CD14-positive monocyte (primary cell): ENCODE measurements at regions not wholly inside any gene's neighbourhood (a gene's known extent, or its start where the extent isn't known, plus 50 kb on each side); places are given as distances from the start of the nearest gene placed in this dataset.
A peak's percentile ranks its signal among the peaks of the same experiment; 100 is the strongest.

Experiments used
- DNase-seq, 3 donors: peaks; one replicate each; pipeline ENCODE4 v3.0.0-alpha.2; 2011 to 2022
- H2AFZ ChIP-seq: 2 replicates; pipeline ENCODE4 v1.6.0; 2012; ENCODE audit warnings: mild to moderate bottlenecking, low read depth, low read length, inconsistent platforms; ENCODE audit not compliant: insufficient read depth, poor library complexity, severe bottlenecking
- H3K27ac ChIP-seq, 2 donors: 1 replicate in 1 of 2; 2 replicates in 1 of 2; pipeline ENCODE4 v1.5.1; 2012 to 2013; ENCODE audit warnings: low read length in 2 of 2, control low read depth in 1 of 2, inconsistent platforms in 1 of 2, low read depth in 1 of 2, mild to moderate bottlenecking in 1 of 2
- H3K27me3 ChIP-seq, 2 donors: one replicate each; pipeline versions ENCODE4 v1.6.0 to v1.6.1; 2011 to 2013; ENCODE audit warnings: low read length in 2 of 2; ENCODE audit not compliant: control insufficient read depth in 2 of 2, insufficient read depth in 2 of 2
- H3K36me3 ChIP-seq, 2 donors: replicated peaks in 1 of 2; 1 replicate in 1 of 2; 2 replicates in 1 of 2; pipeline versions ENCODE4 v1.5.1 to v1.6.1; 2012 to 2013; ENCODE audit warnings: low read length in 2 of 2, control low read depth in 1 of 2, inconsistent platforms in 1 of 2, mild to moderate bottlenecking in 1 of 2; ENCODE audit not compliant: insufficient read depth in 2 of 2, control insufficient read depth in 1 of 2
- H3K4me1 ChIP-seq, 2 donors: 1 replicate in 1 of 2; 2 replicates in 1 of 2; pipeline versions ENCODE4 v1.5.1 to v1.6.1; 2012 to 2013; ENCODE audit warnings: low read length in 2 of 2, control low read depth in 1 of 2, inconsistent platforms in 1 of 2, mild to moderate bottlenecking in 1 of 2, moderate library complexity in 1 of 2; ENCODE audit not compliant: insufficient read depth in 2 of 2, control insufficient read depth in 1 of 2
- H3K4me2 ChIP-seq: replicated peaks from 2 replicates; pipeline ENCODE3; 2012; ENCODE audit warnings: low read length, moderate library complexity, mild to moderate bottlenecking; ENCODE audit not compliant: poor library complexity, severe bottlenecking; ENCODE audit errors: extremely low read depth
- H3K4me3 ChIP-seq, 3 experiments: fragments of 200-600 bp in 1 of 3; sonication (generic) in 1 of 3; replicated peaks in 1 of 3; 1 replicate in 2 of 3; 2 replicates in 1 of 3; pipeline ENCODE4 v1.5.1; 2011 to 2013; ENCODE audit warnings: low read length in 3 of 3, mild to moderate bottlenecking in 3 of 3, control low read depth in 2 of 3, low read depth in 2 of 3, inconsistent platforms in 1 of 3, moderate library complexity in 1 of 3
- H3K79me2 ChIP-seq: 2 replicates; pipeline ENCODE4 v1.6.0; 2012; ENCODE audit warnings: mild to moderate bottlenecking, control low read depth, inconsistent platforms, low read length, moderate library complexity; ENCODE audit not compliant: insufficient read depth
- H3K9ac ChIP-seq: 2 replicates; pipeline ENCODE4 v1.6.0; 2017; ENCODE audit warnings: low read length, mild to moderate bottlenecking; ENCODE audit not compliant: insufficient read depth, poor library complexity, severe bottlenecking
- H3K9me3 ChIP-seq, 2 donors: replicated peaks in 1 of 2; 1 replicate in 1 of 2; 2 replicates in 1 of 2; pipeline versions ENCODE4 v1.5.1 to v1.6.1; 2012 to 2013; ENCODE audit warnings: low read length in 2 of 2, control low read depth in 1 of 2; ENCODE audit not compliant: control insufficient read depth in 1 of 2, insufficient read depth in 1 of 2
- H4K20me1 ChIP-seq: 2 replicates; pipeline ENCODE4 v1.6.0; 2012; ENCODE audit warnings: mild to moderate bottlenecking, low read length, control low read depth, moderate library complexity; ENCODE audit not compliant: insufficient read depth
- H3K27ac Mint-ChIP-seq, 7 donors: one replicate each; pipeline ENCODE4 v1.8.0; 2020; ENCODE audit warnings: mild to moderate bottlenecking in 7 of 7, mixed read lengths in 7 of 7, moderate library complexity in 6 of 7, inconsistent platforms in 2 of 7
- H3K27me3 Mint-ChIP-seq, 3 donors: one replicate each; pipeline ENCODE4 v1.8.0; 2021 to 2022; ENCODE audit warnings: low read depth in 3 of 3, mild to moderate bottlenecking in 3 of 3, mixed read lengths in 3 of 3, moderate library complexity in 3 of 3, inconsistent platforms in 1 of 3
- H3K36me3 Mint-ChIP-seq, 2 donors: one replicate each; pipeline ENCODE4 v1.8.0; 2020; ENCODE audit warnings: mixed read lengths in 2 of 2, inconsistent platforms in 1 of 2, mild to moderate bottlenecking in 1 of 2
- H3K4me1 Mint-ChIP-seq: one replicate; pipeline ENCODE4 v1.8.0; 2020; ENCODE audit warnings: mild to moderate bottlenecking, mixed read lengths
- H3K4me3 Mint-ChIP-seq, 2 donors: one replicate each; pipeline ENCODE4 v1.8.0; 2020; ENCODE audit warnings: mild to moderate bottlenecking in 2 of 2, mixed read lengths in 2 of 2, moderate library complexity in 1 of 2
- H3K9me3 Mint-ChIP-seq, 7 donors: one replicate each; pipeline ENCODE4 v1.8.0; 2020 to 2022; ENCODE audit warnings: mixed read lengths in 7 of 7, mild to moderate bottlenecking in 6 of 7, moderate library complexity in 6 of 7, inconsistent platforms in 2 of 7
- CTCF ChIP-seq: fragments of 200-600 bp; IDR thresholded peaks from one replicate; pipeline ENCODE4 v1.8.0; 2022; ENCODE audit warnings: antibody characterized with exemption, mild to moderate bottlenecking
- WGBS: methylation state at CpG from one replicate; pipeline ENCODE4 v1.1.5; 2013; ENCODE audit warnings: missing lambda C conversion rate; ENCODE audit not compliant: insufficient coverage; 5-methylcytosine and 5-hydroxymethylcytosine counted together
- intact Hi-C, 2 donors: fragments of 100-400 bp; cut with micrococcal nuclease; formaldehyde crosslinking; loops; one replicate each; pipeline versions ENCODE4 v1.15.0 to v1.15.1; 2023

DNA sequence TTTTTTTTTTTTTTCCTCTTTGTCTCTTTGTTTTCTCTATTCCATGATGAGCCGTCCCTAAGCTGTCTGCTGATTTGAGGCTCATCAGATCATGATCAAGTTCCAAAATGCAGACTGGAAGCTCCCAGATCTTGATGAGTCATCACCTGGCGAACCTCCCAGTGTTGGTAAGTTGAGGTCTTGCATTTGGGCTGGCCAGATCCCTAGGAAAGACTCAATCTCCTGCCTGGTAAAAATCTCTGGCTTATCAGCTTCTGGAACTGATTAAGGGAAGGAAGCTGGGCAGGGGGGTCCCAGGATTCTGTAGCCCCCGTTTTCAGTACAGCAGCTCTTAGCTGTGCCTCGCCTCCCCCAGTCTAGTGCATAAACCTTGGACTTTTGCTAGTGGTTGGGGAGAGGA is 69.0 kb downstream of the TSPAN17 start:
- H3K9ac ChIP-seq, result no peak overlapping the region
- Mint-ChIP-seq H3K4me3 (no peak overlapping the region), H3K9me3 (peaks cover 0 to 28% (median 12%) of the 10 kb centered on the region in 7 donors), H3K27ac (no peak overlapping the region), H3K36me3 (no peaks in the 10 kb centered on the region), H3K4me1 (peaks cover 8% of the 10 kb centered on the region), H3K27me3 (peaks cover 33 to 61% (median 38%) of the 10 kb centered on the region in 3 donors)
- H3K9me3 ChIP-seq, result peaks cover 0 to 12% of the 10 kb centered on the region in 2 donors
- intact Hi-C loops, result no loop called here
- 39% methylated on average over 3 of the region's 4 CpGs for WGBS
- no peak for TF ChIP-seq CTCF
- H2AFZ ChIP-seq, result no peak overlapping the region
- H3K79me2 ChIP-seq, result no peaks in the 10 kb centered on the region
- no peaks in the 10 kb centered on the region for H4K20me1 ChIP-seq
- H3K4me1 ChIP-seq, result no peaks in the 10 kb centered on the region
- H3K4me2 ChIP-seq, result no peak overlapping the region
- H3K4me3 ChIP-seq, result no peak overlapping the region
- H3K27ac ChIP-seq, result no peak overlapping the region
- H3K36me3 ChIP-seq, result no peaks in the 10 kb centered on the region
- no peak for DNase-seq
- peaks cover 4 to 26% of the 10 kb centered on the region in 2 donors for H3K27me3 ChIP-seq

GRCh38 chr5:176719113-176719739 is 71.9 kb downstream of the TSPAN17 start:
- Histone ChIP-seq H3K4me1 (no peaks in the 10 kb centered on the region), H3K79me2 (no peaks in the 10 kb centered on the region), H3K4me3 (no peak overlapping the region), H3K4me2 (no peak overlapping the region), H3K27ac (no peak overlapping the region), H3K36me3 (no peaks in the 10 kb centered on the region), H4K20me1 (no peaks in the 10 kb centered on the region), H3K9ac (no peak overlapping the region), H2AFZ (no peak overlapping the region), H3K27me3 (peaks cover 0 to 10% of the 10 kb centered on the region in 2 donors), H3K9me3 (peaks cover 0 to 9% of the 10 kb centered on the region in 2 donors)
- intact Hi-C loops, result no loop called here
- no peak for DNase-seq
- H3K27me3 Mint-ChIP-seq, result peaks cover 20 to 60% (median 28%) of the 10 kb centered on the region in 3 donors
- no peak for TF ChIP-seq CTCF
- WGBS, result 35% methylated on average over 9 of the region's 14 CpGs
- peak overlapping the region in 1 of 2 donors; percentile 47 for H3K4me3 Mint-ChIP-seq
- H3K4me1 Mint-ChIP-seq, result peaks cover 8% of the 10 kb centered on the region
- no peaks in the 10 kb centered on the region for H3K36me3 Mint-ChIP-seq
- H3K27ac Mint-ChIP-seq, result no peak overlapping the region
- H3K9me3 Mint-ChIP-seq, result peaks cover 0 to 18% (median 5%) of the 10 kb centered on the region in 7 donors
